ENCODE measurements at regions not wholly inside any gene's neighbourhood (a gene's known extent, or its start where the extent isn't known, plus 50 kb on each side); places are given as distances from the start of the nearest gene placed in this dataset.
A peak's percentile ranks its signal among the peaks of the same experiment; 100 is the strongest.

GRCh38 chr20:53848304-53848703 lies 222.1 kb downstream of the BCAS1 start:
- no peak overlapping the region for H3K4ac ChIP-seq (ENCODE audit: low read depth in 1 of 2, low read length in 2 of 2)
- H2BK12ac ChIP-seq (ENCODE audit: low read length in 2 of 2) = no peak overlapping the region
- no peaks in the 10 kb centered on the region for H3K36me3 ChIP-seq (ENCODE audit: control insufficient read depth in 1 of 2, insufficient read depth in 2 of 2, low read depth in 1 of 2, low read length in 2 of 2)
- no peak for DNase-seq
- H3K23ac ChIP-seq (ENCODE audit: low read length in 2 of 2) = no peak overlapping the region
- H3K4me1 ChIP-seq (ENCODE audit: control insufficient read depth, insufficient read depth, low read depth, low read length) = no peaks in the 10 kb centered on the region
- H2BK120ac ChIP-seq (ENCODE audit: low read depth, low read length) = no peak overlapping the region
- no peak overlapping the region for H3K27ac ChIP-seq (ENCODE audit: low read length, poor library complexity, severe bottlenecking)
- no peak overlapping the region for H2BK5ac ChIP-seq (ENCODE audit: low read depth, low read length, poor library complexity, severe bottlenecking)
- 99% methylated on average over 4 of the region's 4 CpGs for WGBS
- H3K9me3 ChIP-seq (ENCODE audit: control insufficient read depth, low read length) = no peaks in the 10 kb centered on the region
- H2BK15ac ChIP-seq (ENCODE audit: low read depth, poor library complexity, severe bottlenecking) = no peak overlapping the region
- no peak overlapping the region for H2AK5ac ChIP-seq (ENCODE audit: low read length, severe bottlenecking)
- H3K4me2 ChIP-seq (ENCODE audit: low read length, poor library complexity, severe bottlenecking) = no peak overlapping the region
- H3K4me3 ChIP-seq (ENCODE audit: insufficient read depth in 1 of 2, low read depth in 1 of 2, low read length in 2 of 2) = no peak overlapping the region
- H3K27me3 ChIP-seq (ENCODE audit: control insufficient read depth in 1 of 2, insufficient read depth in 1 of 2, low read length in 2 of 2) = no peaks in the 10 kb centered on the region
- H4K8ac ChIP-seq (ENCODE audit: low read length) = no peak overlapping the region
- peak overlapping the region in 1 of 2 experiments; percentile 11 for H3K18ac ChIP-seq (ENCODE audit: low read depth in 1 of 2, low read length in 2 of 2)
- H3K9ac ChIP-seq (ENCODE audit: low read length) = no peak overlapping the region
- H2AFZ ChIP-seq (ENCODE audit: low read depth, low read length) = no peak overlapping the region
- no peak overlapping the region for H4K91ac ChIP-seq (ENCODE audit: low read length)
- H3K14ac ChIP-seq (ENCODE audit: low read length in 2 of 2) = no peak overlapping the region
- no peaks in the 10 kb centered on the region for H3K79me1 ChIP-seq (replicated peaks; ENCODE audit: low read length, poor library complexity, severe bottlenecking)

- no peak for DNase-seq
- Histone ChIP-seq H3K9me3 (ENCODE audit: control insufficient read depth, low read length) (no peaks in the 10 kb centered on the region), H2AFZ (ENCODE audit: low read depth, low read length) (no peak overlapping the region), H3K18ac (ENCODE audit: low read depth in 1 of 2, low read length in 2 of 2) (no peak overlapping the region), H3K27me3 (ENCODE audit: control insufficient read depth in 1 of 2, insufficient read depth in 1 of 2, low read length in 2 of 2) (no peaks in the 10 kb centered on the region), H4K8ac (ENCODE audit: low read length) (no peak overlapping the region), H3K4me3 (ENCODE audit: insufficient read depth in 1 of 2, low read depth in 1 of 2, low read length in 2 of 2) (no peak overlapping the region), H3K79me1 (replicated peaks; ENCODE audit: low read length, poor library complexity, severe bottlenecking) (no peaks in the 10 kb centered on the region), H3K27ac (ENCODE audit: low read length, poor library complexity, severe bottlenecking) (no peak overlapping the region), H3K4ac (ENCODE audit: low read depth in 1 of 2, low read length in 2 of 2) (no peak overlapping the region), H4K91ac (ENCODE audit: low read length) (no peak overlapping the region), H2BK5ac (ENCODE audit: low read depth, low read length, poor library complexity, severe bottlenecking) (no peak overlapping the region), H3K9ac (ENCODE audit: low read length) (no peak overlapping the region), H3K36me3 (ENCODE audit: control insufficient read depth in 1 of 2, insufficient read depth in 2 of 2, low read depth in 1 of 2, low read length in 2 of 2) (no peaks in the 10 kb centered on the region), H2BK12ac (ENCODE audit: low read length in 2 of 2) (no peak overlapping the region), H3K4me2 (ENCODE audit: low read length, poor library complexity, severe bottlenecking) (no peak overlapping the region), H2AK5ac (ENCODE audit: low read length, severe bottlenecking) (no peak overlapping the region), H3K14ac (ENCODE audit: low read length in 2 of 2) (no peak overlapping the region), H3K4me1 (ENCODE audit: control insufficient read depth, insufficient read depth, low read depth, low read length) (no peaks in the 10 kb centered on the region), H3K23ac (ENCODE audit: low read length in 2 of 2) (no peak overlapping the region), H2BK120ac (ENCODE audit: low read depth, low read length) (no peak overlapping the region), H2BK15ac (ENCODE audit: low read depth, poor library complexity, severe bottlenecking) (no peak overlapping the region)
- 100% methylated on average over 2 of the region's 2 CpGs for WGBS
Observed at GRCh38 chr20:53847837-53848170, 222.6 kb downstream of the BCAS1 start.

- Histone ChIP-seq H4K8ac (ENCODE audit: low read length) (no peak overlapping the region), H2AFZ (ENCODE audit: low read depth, low read length) (no peak overlapping the region), H3K4me2 (ENCODE audit: low read length, poor library complexity, severe bottlenecking) (no peak overlapping the region), H3K36me3 (ENCODE audit: control insufficient read depth in 1 of 2, insufficient read depth in 2 of 2, low read depth in 1 of 2, low read length in 2 of 2) (no peaks in the 10 kb centered on the region), H2BK120ac (ENCODE audit: low read depth, low read length) (no peak overlapping the region), H2AK5ac (ENCODE audit: low read length, severe bottlenecking) (no peak overlapping the region), H3K4me3 (ENCODE audit: insufficient read depth in 1 of 2, low read depth in 1 of 2, low read length in 2 of 2) (no peak overlapping the region), H2BK5ac (ENCODE audit: low read depth, low read length, poor library complexity, severe bottlenecking) (no peak overlapping the region), H3K14ac (ENCODE audit: low read length in 2 of 2) (no peak overlapping the region), H3K27me3 (ENCODE audit: control insufficient read depth in 1 of 2, insufficient read depth in 1 of 2, low read length in 2 of 2) (no peaks in the 10 kb centered on the region), H3K79me1 (replicated peaks; ENCODE audit: low read length, poor library complexity, severe bottlenecking) (no peaks in the 10 kb centered on the region), H3K4ac (ENCODE audit: low read depth in 1 of 2, low read length in 2 of 2) (no peak overlapping the region), H3K9me3 (ENCODE audit: control insufficient read depth, low read length) (no peaks in the 10 kb centered on the region), H3K18ac (ENCODE audit: low read depth in 1 of 2, low read length in 2 of 2) (peak overlapping the region in 1 of 2 experiments; percentile 35), H4K91ac (ENCODE audit: low read length) (no peak overlapping the region), H3K4me1 (ENCODE audit: control insufficient read depth, insufficient read depth, low read depth, low read length) (no peaks in the 10 kb centered on the region), H3K9ac (ENCODE audit: low read length) (no peak overlapping the region), H2BK15ac (ENCODE audit: low read depth, poor library complexity, severe bottlenecking) (no peak overlapping the region), H3K23ac (ENCODE audit: low read length in 2 of 2) (no peak overlapping the region), H2BK12ac (ENCODE audit: low read length in 2 of 2) (no peak overlapping the region), H3K27ac (ENCODE audit: low read length, poor library complexity, severe bottlenecking) (no peak overlapping the region)
- 99% methylated on average over 4 of the region's 8 CpGs for WGBS
- DNase-seq = no peak
Observed at GRCh38 chr20:53847139-53847836, 223.1 kb downstream of the BCAS1 start.

GRCh38 chr20:53846640-53847039 lies 223.8 kb downstream of the BCAS1 start:
- Histone ChIP-seq H3K18ac (ENCODE audit: low read depth in 1 of 2, low read length in 2 of 2) (no peak overlapping the region), H2BK12ac (ENCODE audit: low read length in 2 of 2) (no peak overlapping the region), H3K27ac (ENCODE audit: low read length, poor library complexity, severe bottlenecking) (no peak overlapping the region), H4K8ac (ENCODE audit: low read length) (no peak overlapping the region), H3K9me3 (ENCODE audit: control insufficient read depth, low read length) (no peaks in the 10 kb centered on the region), H3K4me2 (ENCODE audit: low read length, poor library complexity, severe bottlenecking) (no peak overlapping the region), H3K14ac (ENCODE audit: low read length in 2 of 2) (no peak overlapping the region), H3K27me3 (ENCODE audit: control insufficient read depth in 1 of 2, insufficient read depth in 1 of 2, low read length in 2 of 2) (no peaks in the 10 kb centered on the region), H3K79me1 (replicated peaks; ENCODE audit: low read length, poor library complexity, severe bottlenecking) (no peaks in the 10 kb centered on the region), H4K91ac (ENCODE audit: low read length) (no peak overlapping the region), H3K4me3 (ENCODE audit: insufficient read depth in 1 of 2, low read depth in 1 of 2, low read length in 2 of 2) (no peak overlapping the region), H2AFZ (ENCODE audit: low read depth, low read length) (no peak overlapping the region), H3K4me1 (ENCODE audit: control insufficient read depth, insufficient read depth, low read depth, low read length) (no peaks in the 10 kb centered on the region), H2BK120ac (ENCODE audit: low read depth, low read length) (no peak overlapping the region), H2AK5ac (ENCODE audit: low read length, severe bottlenecking) (no peak overlapping the region), H3K4ac (ENCODE audit: low read depth in 1 of 2, low read length in 2 of 2) (no peak overlapping the region), H3K9ac (ENCODE audit: low read length) (no peak overlapping the region), H3K23ac (ENCODE audit: low read length in 2 of 2) (no peak overlapping the region), H2BK5ac (ENCODE audit: low read depth, low read length, poor library complexity, severe bottlenecking) (no peak overlapping the region), H2BK15ac (ENCODE audit: low read depth, poor library complexity, severe bottlenecking) (no peak overlapping the region), H3K36me3 (ENCODE audit: control insufficient read depth in 1 of 2, insufficient read depth in 2 of 2, low read depth in 1 of 2, low read length in 2 of 2) (no peaks in the 10 kb centered on the region)
- WGBS = 96% methylated on average over 10 of the region's 10 CpGs
- DNase-seq = no peak
